Pancreas (tissue), 10 donors: ENCODE measurements at regions not wholly inside any gene's neighbourhood (a gene's known extent, or its start where the extent isn't known, plus 50 kb on each side); places are given as distances from the start of the nearest gene placed in this dataset.

Experiments used
- ATAC-seq, 4 donors: fragments of 200-7000 bp; cut with Tn5 transposase; one replicate each; pipeline versions ENCODE4 v1.8.0 to v1.9.1; 2020; ENCODE audit warnings: mild to moderate bottlenecking in 4 of 4, moderate library complexity in 4 of 4
- DNase-seq, 6 donors: peaks; one replicate each; pipeline ENCODE4 v3.0.0-alpha.2; 2020
- FAIRE-seq: peaks from 2 replicates; lab custom pipeline; 2012; peaks lifted over from hg19 to GRCh38; lab: Jason Lieb, UNC
- H3K27ac ChIP-seq, 4 donors: fragments of 200-600 bp; sonication (generic); 1 replicate in 3 of 4; 2 replicates in 1 of 4; pipeline versions ENCODE4 v1.5.0 to v1.8.0; 2020
- H3K27me3 ChIP-seq, 4 donors: fragments of 200-600 bp; one replicate each; pipeline ENCODE4 v1.8.0; 2021
- H3K36me3 ChIP-seq, 3 donors: fragments of 200-600 bp; sonication (generic) in 1 of 3; one replicate each; pipeline versions ENCODE4 v1.5.0 to v1.8.0; 2020 to 2021
- H3K4me1 ChIP-seq, 3 donors: fragments of 200-600 bp; one replicate each; pipeline ENCODE4 v1.8.0; 2021
- H3K4me3 ChIP-seq, 4 donors: fragments of 200-600 bp; sonication (generic) in 2 of 4; one replicate each; pipeline versions ENCODE4 v1.5.0 to v1.8.0; 2020 to 2021
- H3K9me3 ChIP-seq, 4 donors: fragments of 200-600 bp; one replicate each; pipeline ENCODE4 v1.8.0; 2021
- whole genome bisulfite sequencing, 2 donors: extraction: QIAGEN DNeasy Blood & Tissue Kit; methylation state at CpG; one replicate each; pipeline ENCODE4 v1.1.7; 2013; 5-methylcytosine and 5-hydroxymethylcytosine counted together
- intact Hi-C, 3 donors: fragments of 100-400 bp; cut with DNase I; formaldehyde crosslinking; loops; one replicate each; pipeline versions ENCODE4 v1.11.1 to v1.14.2; 2022
- TF ChIP-seq, protein P1 (sequence below), 4 donors: fragments of 200-600 bp; sonication (generic) in 3 of 4; IDR thresholded peaks; one replicate each; pipeline versions ENCODE4 v1.5.0 to v1.8.0; 2021; ENCODE audit warnings: antibody characterized with exemption in 4 of 4
- donor health status: healthy with polysubstance abuse.
- donor health status: DM: no; HTN: no; CAD: no; lungs with moderate emphysema.
- donor health status: DM: no; HTN: no; CAD: no.
- donor health status: control.
- donor health status: control.
- donor health status: Bipolar disorder and iron deficiency.
- donor health status: DM: yes; HTN: yes; CAD: no.
- donor health status: DM: no; HTN: no; CAD: no.
- donor health status: DM: no; HTN: no; CAD: no.
- donor health status: DM: yes; HTN: yes; CAD: no.

DNA sequence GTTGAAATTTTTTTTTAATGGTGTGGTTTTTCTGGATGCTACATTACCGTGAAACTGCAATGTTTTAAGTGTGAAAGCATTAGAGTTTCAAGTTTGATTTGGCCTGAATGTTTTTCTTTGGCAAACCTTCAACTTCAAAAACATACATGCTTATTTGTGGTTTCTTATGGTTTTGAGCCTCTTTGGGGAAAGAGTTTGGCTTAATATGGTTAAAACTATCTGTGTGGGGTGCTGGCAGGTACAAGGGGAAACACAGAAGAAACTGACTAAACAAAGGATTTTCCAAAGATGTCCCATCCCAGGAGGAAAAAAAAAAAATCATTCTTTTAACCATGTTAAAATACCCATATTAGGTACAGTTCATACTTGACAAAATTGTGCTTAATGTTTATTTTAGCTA lies 121.1 kb downstream of the HGF start:
- H3K4me3 ChIP-seq: no peak overlapping the region
- H3K27me3 ChIP-seq: no peaks in the 10 kb centered on the region
- H3K27ac ChIP-seq: no peak overlapping the region
- DNase-seq (no peak), FAIRE-seq (no peak), ATAC-seq (no peak)
- no peaks in the 10 kb centered on the region for H3K36me3 ChIP-seq
- intact Hi-C loops: no loop called here
- WGBS, 2 donors: 64 to 81% methylated on average over 1 of the region's 1 CpG
- no peaks in the 10 kb centered on the region for H3K4me1 ChIP-seq
- TF ChIP-seq, protein P1, sequence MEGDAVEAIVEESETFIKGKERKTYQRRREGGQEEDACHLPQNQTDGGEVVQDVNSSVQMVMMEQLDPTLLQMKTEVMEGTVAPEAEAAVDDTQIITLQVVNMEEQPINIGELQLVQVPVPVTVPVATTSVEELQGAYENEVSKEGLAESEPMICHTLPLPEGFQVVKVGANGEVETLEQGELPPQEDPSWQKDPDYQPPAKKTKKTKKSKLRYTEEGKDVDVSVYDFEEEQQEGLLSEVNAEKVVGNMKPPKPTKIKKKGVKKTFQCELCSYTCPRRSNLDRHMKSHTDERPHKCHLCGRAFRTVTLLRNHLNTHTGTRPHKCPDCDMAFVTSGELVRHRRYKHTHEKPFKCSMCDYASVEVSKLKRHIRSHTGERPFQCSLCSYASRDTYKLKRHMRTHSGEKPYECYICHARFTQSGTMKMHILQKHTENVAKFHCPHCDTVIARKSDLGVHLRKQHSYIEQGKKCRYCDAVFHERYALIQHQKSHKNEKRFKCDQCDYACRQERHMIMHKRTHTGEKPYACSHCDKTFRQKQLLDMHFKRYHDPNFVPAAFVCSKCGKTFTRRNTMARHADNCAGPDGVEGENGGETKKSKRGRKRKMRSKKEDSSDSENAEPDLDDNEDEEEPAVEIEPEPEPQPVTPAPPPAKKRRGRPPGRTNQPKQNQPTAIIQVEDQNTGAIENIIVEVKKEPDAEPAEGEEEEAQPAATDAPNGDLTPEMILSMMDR (IDR thresholded peaks at IDR 0.05): no peak
- H3K9me3 ChIP-seq: no peaks in the 10 kb centered on the region

DNA sequence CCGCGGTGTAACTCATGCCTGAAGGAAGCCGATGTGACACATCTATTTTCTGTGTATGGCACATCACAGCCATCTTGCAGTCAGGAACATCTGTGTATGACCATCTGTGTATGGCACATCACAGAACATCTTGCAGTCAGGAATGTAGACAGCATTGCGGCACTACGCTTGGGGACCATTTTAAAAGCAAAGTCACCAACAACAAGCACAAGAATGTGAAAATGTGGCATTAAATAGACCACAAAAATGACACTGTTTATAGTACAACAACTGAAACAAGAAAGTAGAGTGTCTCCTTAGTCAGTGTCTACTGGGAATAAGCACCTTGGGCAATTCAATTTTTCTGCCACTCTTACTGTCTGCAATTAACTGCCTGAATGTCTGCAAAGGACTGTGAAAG lies 124.4 kb downstream of the HGF start:
- DNase-seq: no peak
- intact Hi-C loops: no loop called here
- H3K4me1 ChIP-seq: no peaks in the 10 kb centered on the region
- no peak for ATAC-seq
- FAIRE-seq: no peak
- no peaks in the 10 kb centered on the region for H3K36me3 ChIP-seq
- no peaks in the 10 kb centered on the region for H3K9me3 ChIP-seq
- H3K4me3 ChIP-seq: no peak overlapping the region
- 92 to 93% methylated on average over 5 of the region's 5 CpGs for WGBS, 2 donors
- no peaks in the 10 kb centered on the region for H3K27me3 ChIP-seq
- H3K27ac ChIP-seq: no peak overlapping the region
- TF ChIP-seq, protein P1 (IDR thresholded peaks at IDR 0.05): no peak

DNA sequence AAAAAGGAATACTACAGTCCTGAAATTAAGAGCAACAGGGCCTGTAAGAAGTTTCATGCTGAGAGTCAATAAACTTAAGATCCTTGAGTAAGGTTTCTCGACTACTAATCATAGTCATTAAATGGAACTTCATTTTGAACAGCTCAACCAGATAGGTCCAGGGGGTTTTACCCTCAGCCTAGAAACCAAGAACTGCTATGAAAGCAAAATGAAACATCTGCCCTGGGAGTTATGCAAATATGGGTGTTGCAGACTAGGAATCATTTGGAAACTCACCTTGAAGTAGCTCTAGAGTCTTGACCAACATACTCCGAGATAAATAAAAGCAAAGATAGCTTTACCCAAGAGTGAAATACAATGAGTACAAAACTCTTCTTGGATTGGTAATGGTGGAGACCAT lies 128.0 kb downstream of the HGF start:
- 68 to 86% methylated on average over 2 of the region's 2 CpGs for WGBS, 2 donors
- H3K9me3 ChIP-seq: no peaks in the 10 kb centered on the region
- no peak overlapping the region for H3K4me3 ChIP-seq
- no peak for FAIRE-seq
- DNase-seq: no peak
- no peaks in the 10 kb centered on the region for H3K27me3 ChIP-seq
- intact Hi-C loops: no loop called here
- H3K36me3 ChIP-seq: no peaks in the 10 kb centered on the region
- H3K4me1 ChIP-seq: no peaks in the 10 kb centered on the region
- TF ChIP-seq, protein P1 (IDR thresholded peaks at IDR 0.05): no peak
- no peak for ATAC-seq
- H3K27ac ChIP-seq: no peak overlapping the region

DNA sequence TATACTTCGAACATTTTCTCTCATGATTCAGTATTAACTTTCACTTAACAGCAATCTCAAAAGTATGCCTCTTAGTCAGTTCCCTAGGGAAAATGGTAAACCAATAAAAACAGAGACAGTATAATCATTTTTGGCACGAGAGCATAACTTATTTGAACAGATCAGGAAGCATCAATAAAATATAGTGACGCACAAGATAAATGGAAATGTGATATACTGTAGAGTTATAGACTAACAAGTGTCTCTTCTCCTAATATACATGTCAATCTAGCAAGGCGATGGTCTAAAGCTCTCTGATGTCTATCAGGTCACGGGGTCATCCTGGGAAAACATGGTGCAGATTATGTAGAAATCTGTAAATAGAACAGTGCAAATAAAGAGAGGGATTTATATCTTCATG lies 131.6 kb downstream of the HGF start:
- no peak overlapping the region for H3K27ac ChIP-seq
- ATAC-seq: no peak
- no peak for FAIRE-seq

DNA sequence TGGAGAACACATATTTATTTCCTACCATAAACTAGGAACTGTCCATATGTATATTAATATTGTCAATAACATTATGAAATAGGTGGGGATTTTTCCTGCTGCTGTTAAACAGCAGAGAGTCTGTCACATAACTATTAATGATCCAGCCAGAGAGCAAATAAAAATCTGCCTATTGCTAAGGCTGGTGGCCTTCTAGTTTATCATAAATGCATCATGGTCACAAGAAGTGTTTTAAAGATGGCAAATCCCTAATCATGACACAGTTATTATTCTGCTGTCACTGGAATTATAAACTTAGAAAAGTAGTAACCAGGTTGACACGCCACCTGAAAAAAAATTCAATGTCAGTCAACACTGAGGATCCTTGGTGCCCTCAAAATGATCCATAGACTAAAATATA lies 132.3 kb downstream of the HGF start:
- no peak for FAIRE-seq
- Histone ChIP-seq H3K4me3 (no peak overlapping the region), H3K36me3 (no peaks in the 10 kb centered on the region), H3K4me1 (no peaks in the 10 kb centered on the region), H3K27ac (no peak overlapping the region), H3K27me3 (no peaks in the 10 kb centered on the region), H3K9me3 (no peaks in the 10 kb centered on the region)
- WGBS, 2 donors: 90 to 96% methylated on average over 1 of the region's 1 CpG
- TF ChIP-seq, protein P1 (IDR thresholded peaks at IDR 0.05): no peak
- no peak for DNase-seq
- intact Hi-C loops: no loop called here
- no peak for ATAC-seq

More for the DNA sequence above, 131.6 kb downstream of the HGF start:
- Histone ChIP-seq H3K9me3 (no peaks in the 10 kb centered on the region), H3K4me1 (no peaks in the 10 kb centered on the region), H3K4me3 (no peak overlapping the region), H3K36me3 (no peaks in the 10 kb centered on the region), H3K27me3 (no peaks in the 10 kb centered on the region)
- DNase-seq: no peak
- WGBS, 2 donors: 46% methylated on average over 5 of the region's 5 CpGs
- TF ChIP-seq, protein P1 (IDR thresholded peaks at IDR 0.05): no peak
- intact Hi-C loops: no loop called here
